GM19372 (cell line): ENCODE measurements at regions not wholly inside any gene's neighbourhood (a gene's known extent, or its start where the extent isn't known, plus 50 kb on each side); places are given as distances from the start of the nearest gene placed in this dataset.
"Not testable (repeated sequence)": the region's sequence is repeated elsewhere in the genome, so short reads cannot be mapped to it uniquely, and the experiment has no call there.

Source experiments
- ATAC-seq: cut with Tn5 transposase; IDR thresholded peaks from one replicate; pipeline ENCODE4 v1.9.1; 2021; ENCODE audit warnings: mild to moderate bottlenecking, low read depth, moderate library complexity; ENCODE audit not compliant: unreplicated experiment

DNA sequence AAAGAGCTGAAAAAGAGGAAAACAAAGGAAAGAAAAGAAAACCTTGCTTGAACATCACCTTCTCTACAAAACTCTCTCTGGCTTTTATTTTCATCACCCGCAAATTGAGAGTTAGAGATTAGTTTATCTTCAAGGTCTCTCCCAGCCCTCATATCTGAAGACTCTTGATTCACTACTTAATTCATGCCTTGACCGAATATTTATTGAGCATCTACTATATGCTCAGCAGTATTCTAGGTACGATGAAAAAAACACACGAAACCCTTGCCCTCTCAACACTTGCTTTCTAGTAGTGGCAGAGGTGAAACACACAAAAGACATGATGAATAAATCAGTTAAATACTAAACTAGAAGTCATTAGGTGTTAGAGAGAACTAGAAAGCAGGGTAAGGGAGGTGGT, 150.6 kb upstream of the CADM1 start:
- no peak for ATAC-seq

DNA sequence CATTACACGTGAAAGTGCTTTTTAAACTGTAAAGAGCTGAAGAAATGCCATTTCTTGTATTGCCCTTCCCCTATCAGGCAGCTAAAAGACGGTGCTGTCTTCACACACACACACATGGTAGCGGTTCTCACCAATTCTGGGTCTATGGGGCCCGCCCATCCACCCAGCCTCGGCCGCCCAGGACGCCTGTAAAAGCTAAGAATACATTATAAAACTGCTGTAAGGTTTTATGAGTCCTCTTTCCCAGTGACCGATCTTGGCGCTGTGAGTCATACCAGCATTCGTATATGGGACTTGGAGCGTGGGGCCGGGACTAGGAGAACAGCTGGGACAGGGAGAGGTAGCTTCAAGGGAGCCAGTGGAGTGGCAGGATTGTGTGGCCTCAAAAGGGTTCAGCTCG, 149.7 kb upstream of the CADM1 start:
- ATAC-seq, result no peak

DNA sequence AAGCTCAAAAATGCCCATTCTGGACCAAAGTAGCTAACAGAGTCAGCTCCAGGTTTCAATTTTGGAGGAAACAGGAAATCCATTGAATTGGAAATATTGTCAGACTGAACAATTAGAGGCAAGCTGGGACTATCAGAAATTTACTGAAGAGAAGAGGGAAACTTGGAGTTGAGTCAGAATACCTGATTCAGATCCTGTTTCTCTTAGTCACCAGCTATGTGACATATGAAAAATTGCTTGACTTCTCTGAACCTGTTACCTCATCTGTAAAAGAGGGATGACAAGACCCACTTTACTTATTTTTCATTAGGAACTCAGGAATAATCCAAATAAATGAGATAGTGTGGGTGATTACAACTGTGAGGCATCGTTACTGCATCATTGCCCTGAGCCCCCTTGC, 148.9 kb upstream of the CADM1 start:
- no peak for ATAC-seq

DNA sequence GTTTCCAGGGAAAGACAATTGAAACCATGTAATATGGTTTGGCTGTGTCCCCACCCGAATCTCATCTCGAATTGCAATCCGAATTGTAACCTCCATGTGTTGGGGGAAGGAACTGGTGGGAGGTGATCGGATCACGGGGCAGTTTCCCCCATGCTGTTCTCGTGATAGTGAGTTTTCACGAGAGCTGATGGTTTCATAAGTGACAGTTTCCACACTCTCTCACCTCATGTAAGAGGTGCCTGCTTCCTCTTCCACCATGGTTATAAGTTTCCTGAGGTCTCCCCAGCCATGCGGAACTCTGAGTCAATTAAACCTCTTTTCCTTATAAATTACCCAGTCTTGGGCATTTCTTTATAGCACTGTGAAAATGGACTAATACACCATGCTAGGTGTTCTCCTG, 148.3 kb upstream of the CADM1 start:
- ATAC-seq, result no peak

DNA sequence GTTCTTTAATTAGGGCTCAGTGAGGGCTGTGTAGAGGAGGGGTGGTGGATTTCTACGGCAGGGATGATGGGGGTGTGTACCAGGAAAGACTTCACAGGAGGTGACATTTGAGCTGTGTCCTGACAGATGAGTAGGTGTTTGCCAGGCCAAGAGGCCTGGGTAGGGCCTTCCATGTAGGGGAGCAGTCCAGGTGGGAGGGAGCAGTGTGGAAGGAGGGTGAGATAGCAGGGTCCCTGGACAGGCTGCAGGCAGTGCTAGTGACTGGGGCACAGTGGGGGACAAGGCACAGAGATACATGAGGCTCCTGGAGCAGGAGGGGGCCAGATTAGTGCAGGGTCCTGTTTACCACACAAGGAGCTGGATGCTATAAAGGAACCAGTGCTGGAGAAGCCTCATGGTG, 147.9 kb upstream of the CADM1 start:
- no peak for ATAC-seq

DNA sequence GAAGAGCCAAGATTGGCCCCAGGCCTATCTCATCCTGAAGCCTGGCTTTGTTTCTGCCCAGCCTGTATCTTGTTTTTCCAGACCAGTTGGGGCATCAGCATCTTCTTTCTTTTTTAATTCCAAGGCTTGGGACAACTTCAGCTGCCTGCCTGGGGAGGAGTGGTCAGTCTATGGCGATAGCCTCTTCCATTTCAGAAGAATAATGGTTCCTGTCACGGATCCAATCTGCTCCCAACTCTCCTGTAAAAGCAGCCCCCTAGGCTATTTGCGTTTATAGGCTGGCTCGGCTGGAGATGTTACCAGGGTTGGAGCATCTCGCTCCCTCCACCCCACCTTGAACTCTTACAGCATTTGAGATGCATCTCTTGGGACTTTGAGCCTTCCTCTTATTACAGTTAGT, 145.2 kb upstream of the CADM1 start:
- ATAC-seq, result no peak

DNA sequence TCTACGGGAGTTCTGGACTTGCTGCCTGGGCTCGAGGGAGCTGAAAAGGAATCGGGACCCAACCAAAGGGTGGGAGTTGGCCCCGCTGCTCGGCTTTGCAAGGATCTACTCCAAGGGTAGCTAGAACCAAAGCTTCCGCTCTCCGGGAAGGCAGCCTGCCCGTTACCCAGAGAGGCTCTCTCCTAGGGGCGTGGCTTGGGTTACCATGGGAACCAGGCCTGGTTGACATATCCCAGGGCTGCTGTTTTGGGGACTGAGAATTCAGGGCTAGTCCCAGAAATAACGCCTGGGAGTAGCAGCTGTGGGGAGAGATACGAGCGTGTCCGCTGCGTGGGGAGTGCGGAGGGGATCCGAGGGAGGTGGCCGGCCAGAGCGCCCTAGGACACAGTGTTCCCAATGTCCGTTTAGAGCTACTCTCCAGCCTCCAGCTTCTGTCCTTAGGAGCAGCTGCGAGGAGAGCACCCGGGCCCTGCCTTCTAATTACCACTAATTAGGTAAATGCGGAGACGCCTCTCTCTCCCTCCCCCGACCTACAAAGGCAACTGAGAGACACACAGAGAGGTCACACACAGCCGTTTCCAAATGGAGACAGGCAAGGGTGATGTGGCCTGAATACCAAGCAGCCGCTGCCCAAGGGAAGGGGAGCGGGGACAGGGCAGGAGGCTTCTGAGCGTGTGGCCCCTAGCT, 141.6 kb upstream of the CADM1 start:
- no peak for ATAC-seq

DNA sequence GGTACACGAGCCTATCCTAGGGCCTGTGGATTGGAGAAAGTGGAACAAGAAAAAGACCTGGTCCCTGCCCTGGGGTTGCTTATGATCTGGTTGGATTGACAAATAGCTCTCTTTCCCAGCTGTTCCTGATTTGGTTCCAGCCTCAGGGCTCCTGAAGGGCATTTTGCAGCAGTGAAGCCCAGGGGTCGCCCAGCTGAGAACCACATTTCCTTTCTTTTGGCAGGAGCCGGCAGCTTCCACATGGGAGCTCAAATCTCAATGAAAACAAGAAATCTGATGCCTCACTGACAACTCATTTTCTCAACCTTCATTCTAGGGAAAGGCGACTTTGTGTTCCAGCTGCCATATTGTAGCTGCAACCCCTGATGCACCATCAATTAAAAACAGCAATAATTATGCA, 140.6 kb upstream of the CADM1 start:
- no peak for ATAC-seq

DNA sequence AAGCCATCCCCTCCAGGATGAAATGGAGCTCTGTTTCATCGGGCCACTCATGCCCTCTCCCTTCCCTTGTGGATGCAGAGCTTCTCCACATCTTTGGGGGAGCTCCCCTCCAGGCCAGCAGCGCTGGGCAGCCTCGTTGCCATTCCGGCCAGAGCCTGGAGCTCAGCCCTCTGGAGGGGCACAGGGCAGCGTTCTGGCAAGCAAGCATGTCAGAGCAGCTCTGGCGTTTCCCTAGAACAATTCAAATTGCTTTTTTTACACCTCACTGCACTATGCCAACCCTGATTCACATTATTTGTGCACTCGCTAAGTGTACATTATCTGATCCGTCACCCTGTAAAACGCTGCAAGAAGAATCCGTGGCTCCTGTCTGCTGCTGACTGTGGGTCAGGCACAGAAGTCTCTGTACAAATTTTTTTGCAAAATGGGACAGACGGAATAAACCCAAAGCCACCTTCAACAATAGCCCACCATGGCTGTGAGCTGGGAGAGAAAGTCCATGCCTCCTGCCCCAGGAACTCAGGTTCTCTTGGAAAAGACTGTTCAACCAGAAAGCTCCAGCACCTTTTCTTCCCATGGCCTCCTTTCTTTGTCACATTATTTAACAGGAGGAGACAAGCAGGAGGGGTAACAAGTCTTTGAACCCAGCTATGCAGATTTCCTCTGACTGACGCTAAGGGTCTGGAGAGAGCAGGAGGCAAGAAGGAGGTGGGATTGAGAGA, 139.5 kb upstream of the CADM1 start:
- ATAC-seq, result no peak

DNA sequence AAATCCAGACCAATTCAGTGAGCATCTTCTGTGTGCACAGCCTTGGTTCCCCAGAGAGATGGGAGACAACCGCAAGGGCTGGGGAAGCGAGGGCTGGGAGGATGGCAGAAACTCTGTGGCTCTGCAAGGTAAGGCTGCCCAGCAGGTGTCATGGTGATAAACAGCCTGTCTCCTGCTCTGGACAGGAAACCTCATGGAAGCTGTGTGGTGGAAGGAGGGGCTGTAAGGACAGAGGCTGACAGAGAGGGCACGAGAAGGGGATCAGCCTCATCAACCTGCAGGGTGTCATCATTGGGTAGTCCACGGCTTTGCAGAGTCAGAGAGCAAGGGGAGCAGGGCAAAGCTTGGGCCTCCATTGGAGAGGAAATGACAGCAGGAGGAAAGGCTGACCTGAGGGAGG, 138.4 kb upstream of the CADM1 start:
- ATAC-seq, result no peak

DNA sequence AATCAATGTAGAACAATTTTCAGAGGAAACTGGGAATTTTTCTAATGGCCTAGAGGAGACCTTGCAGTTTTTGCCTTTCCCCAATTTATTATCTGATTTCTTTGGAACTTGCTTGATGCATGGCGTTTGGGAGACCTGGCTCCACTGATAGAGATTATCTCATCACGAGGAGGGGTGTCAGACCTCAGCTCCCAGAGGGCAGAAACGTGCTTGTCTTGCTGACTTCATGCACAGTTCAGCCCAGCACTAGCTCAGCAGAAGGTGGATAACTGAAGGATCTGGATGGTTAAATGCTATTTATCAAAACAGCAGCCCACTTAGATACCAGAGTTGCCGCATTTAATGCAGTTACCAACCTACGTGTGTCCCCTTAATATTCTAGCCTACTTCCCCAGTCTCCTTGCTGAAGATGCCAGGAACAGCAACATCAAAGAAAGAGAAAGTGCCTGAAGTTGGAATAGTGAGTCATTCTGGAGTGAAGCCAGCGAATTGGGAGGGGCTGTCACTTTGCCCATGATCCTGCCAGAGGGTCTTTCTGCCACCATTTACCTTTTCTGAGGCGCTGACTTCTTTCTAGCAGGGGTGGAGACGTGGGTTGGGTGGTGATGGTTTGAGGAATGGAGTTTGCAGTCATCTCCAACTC, 133.5 kb upstream of the CADM1 start:
- no peak for ATAC-seq

DNA sequence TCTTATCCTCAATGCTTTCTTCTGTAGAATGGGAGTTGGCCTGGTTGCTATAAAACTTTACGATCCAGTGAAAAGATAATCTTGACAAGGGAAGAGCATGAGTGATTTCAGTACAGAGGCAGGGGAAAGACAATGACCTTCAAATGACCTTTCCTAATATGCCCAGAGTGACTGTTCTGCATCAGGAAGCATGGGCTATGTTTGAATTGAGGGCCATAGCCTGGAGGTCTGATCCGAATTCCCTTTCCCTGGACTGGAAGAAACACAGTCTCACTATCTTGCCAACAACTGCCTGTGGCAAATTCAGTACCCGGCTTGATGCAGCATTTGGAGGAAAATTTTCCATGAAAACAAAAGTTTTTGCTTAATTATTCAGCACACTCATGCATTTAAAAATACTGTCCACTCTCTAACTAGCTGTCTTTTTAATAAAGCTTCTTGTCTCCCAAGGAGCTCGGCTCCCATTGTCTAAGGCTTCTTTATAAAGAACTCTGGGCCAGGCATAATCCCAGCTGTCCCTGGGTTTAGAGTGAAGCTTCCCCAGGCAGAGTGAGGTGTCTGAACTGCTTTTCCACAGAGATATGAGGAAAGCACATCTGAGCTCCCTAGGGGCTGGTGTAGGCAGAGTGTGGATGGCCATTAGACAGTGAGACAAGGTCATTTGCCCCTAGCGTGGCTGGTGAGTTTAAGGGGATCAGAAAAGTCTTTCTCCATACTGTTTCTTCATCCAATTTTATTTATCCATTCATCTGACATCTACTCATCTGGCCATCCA, 132.7 kb upstream of the CADM1 start:
- no peak for ATAC-seq

DNA sequence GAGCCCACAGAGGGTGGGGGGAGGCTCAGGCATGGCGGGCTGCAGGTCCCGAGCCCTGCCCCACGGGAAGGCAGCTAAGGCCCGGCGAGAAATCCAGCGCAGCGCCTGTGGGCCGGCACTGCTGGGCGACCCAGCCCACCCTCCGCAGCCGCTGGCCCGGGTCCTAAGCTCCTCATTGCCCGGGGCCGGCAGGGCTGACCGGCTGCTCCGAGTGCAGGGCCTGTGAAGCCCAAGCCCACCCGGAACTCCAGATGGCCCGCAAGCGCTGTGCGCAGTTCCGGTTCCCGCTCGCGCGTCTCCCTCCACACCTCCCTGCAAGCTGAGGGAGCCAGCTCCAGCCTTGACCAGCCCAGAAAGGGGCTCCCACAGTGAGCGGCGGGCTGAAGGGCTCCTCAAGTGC, 129.8 kb upstream of the CADM1 start:
- ATAC-seq, result not testable (repeated sequence)

DNA sequence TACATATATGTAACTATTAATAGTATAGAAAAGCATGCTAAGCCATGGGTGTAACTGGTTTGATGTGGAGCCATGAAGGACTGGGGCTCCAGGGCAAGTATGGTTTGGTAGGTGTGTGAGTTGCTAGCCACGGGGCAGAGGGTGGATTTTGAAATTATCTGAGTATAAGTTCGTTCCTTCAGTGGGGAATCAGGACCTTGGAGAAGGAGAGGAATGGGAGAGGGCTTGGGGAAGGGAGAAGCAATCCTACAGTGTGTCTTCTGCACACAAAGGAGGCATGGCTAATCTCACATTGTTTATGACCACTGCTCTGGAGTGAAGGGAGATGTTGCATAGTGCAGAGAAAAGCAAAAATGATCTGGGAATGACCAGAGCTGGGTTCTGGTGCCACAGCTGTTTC, 127.8 kb upstream of the CADM1 start:
- no peak for ATAC-seq

DNA sequence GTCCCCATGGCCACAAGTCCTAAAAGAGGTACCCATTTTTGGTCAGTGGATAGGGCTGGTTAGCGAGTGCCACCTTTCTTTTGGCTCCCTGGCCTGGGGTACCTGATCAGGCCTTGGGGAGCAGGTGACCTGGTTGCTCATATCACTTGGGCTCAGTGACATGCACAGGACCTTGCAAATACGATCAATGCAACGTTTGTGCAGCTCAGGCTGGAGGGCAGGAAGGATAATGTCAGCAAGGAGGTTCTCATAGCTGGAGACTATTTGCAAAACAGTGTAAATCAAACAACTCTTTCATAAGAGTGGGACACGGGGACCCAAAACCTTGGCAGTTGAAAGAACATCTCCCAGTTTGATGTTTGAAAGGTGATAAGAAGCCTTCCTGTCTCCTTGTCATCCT, 127.4 kb upstream of the CADM1 start:
- no peak for ATAC-seq

DNA sequence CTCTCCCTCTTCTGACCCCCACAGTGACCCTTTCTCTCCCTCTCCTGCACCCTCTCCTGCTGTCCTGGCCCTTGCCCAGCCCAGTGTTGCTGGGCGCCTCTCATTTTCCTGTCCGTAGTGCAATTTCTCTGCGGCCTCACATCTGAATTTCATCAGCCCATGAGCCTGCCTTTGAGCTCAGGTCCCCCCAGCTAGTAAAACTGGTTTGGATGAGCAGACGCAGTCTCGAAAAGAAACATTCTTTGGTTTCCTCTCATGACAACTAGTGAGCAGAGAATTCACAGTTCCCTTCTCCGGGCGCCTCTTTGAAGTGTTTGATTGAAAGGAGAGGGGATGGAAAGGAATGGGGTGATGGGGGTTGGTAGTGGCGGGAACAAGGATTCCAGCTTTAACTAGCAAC, 126.0 kb upstream of the CADM1 start:
- ATAC-seq, result no peak

DNA sequence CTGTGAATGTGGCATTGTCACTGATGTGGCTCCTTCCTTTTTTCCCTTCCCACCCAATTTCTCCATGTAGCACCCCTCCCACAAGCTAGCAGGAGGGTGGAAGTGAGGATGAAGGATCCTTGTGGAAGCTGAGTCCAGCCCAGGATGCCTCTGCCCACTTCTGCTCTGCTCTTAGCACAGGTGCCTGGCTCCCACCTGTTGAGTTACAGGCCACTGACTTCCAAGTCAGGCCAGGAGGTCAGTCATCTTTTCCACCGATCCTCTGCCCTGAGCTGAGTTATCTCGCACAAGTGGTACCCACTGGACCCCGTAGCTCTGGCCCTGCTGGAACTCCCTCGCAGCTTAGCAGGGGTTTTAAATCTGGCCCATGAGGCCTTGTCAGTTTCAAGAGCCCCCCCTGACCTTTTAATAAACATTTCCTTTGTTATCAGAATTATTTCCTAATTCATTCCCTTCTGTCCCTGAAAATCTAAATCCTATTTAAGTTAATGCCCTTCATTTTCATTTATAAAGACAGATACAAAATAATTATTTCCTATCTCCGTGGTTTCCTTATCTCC, 125.3 kb upstream of the CADM1 start:
- ATAC-seq, result no peak

DNA sequence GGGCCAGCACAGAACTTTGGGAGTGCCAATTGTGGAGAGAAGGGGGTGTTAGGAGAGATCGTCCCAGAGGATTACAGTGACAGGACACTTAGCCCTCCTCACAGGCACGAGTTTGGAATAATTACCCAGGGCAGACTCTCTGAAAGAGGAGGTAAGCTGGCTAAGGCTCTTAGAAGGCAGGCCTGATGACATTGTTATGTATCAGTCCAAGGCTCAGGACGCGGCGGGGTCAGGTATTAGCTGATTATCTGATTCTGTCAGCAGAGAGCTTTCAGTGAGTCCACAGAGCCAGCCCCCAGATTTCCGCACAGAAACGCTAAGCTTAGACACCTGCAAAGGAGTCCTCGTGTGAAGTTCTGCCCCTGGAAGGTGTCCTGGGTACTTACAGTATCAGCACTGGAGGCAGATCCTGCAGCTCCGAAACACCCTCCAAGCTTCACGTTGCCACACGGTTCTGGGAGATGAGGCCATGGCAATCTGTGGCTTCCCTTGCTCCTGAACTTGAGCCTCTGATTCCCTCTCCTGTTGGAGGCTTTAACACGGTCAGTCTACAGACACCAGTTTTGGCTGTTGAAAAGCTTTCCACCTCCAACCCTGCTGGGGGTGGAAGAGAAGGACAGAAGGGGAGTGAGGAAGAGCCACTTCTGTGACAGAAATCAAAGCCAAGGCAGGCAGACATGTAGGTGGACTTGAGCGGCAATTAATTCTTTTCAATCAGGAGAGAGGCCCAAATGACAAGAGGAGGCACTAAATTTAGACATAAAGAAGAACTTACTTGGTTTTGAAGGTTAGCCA, 123.6 kb upstream of the CADM1 start:
- ATAC-seq, result no peak

DNA sequence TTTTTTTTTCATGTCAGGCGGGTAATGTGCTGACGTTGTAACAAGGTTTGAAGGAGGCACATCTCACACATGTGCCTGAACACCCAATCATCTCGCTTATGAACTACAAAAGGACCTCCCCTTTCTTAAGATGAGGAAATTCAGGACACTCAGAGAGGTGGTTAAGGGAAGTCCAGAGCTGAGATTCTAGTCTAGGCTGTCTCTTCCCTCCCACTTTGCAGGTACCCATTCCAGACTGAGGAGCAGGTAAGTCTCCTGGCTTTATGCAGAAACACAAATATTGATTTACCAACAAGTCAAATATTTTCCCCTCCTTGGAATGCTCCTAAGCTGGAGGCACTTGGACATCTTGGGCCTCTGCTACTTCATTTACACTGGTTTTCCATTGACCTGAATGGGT, 122.9 kb upstream of the CADM1 start:
- no peak for ATAC-seq

DNA sequence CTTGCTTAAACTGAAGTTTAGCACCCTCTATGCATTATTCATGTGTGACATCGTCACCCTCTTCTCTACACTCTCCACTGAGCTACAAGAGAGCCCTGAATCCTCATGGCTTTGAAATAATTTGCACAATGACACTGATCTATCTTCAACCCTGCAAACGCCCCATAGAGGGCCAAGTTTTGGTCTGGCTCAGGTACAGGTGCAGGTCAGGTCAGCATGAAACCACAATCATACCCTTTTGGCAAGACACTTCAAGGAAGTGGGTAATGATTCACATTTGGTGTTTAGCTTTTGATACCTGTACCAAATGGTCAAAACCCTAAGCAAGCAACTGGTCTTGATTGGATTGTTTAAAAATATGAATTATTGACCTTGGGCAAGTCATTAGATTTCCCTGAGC, 122.2 kb upstream of the CADM1 start:
- ATAC-seq, result no peak
